Stimulated activated naive CD4-positive, alpha-beta T cell (primary cell): ENCODE measurements at regions not wholly inside any gene's neighbourhood (a gene's known extent, or its start where the extent isn't known, plus 50 kb on each side); places are given as distances from the start of the nearest gene placed in this dataset.

ENCODE experiments used
- DNase-seq, 6 experiments: peaks; one replicate each; lab custom pipeline; 2025; lab: John Stamatoyannopoulos, UW

- DNase-seq, result no peak
Observed at GRCh38 chr18:46321955-46322354, 217.8 kb downstream of the HAUS1 start.

GRCh38 chr18:46322411-46322891 is 218.3 kb downstream of the HAUS1 start:
- DNase-seq, result no peak

- DNase-seq, result no peak
Observed at GRCh38 chr18:46322941-46323340, 218.8 kb downstream of the HAUS1 start.

- DNase-seq, result no peak
Observed at GRCh38 chr18:46324087-46324955, 220.1 kb downstream of the HAUS1 start.

GRCh38 chr18:46325895-46326294 is 221.7 kb downstream of the HAUS1 start:
- DNase-seq, result no peak

- no peak for DNase-seq
Observed at GRCh38 chr18:46329736-46330246, 225.6 kb downstream of the HAUS1 start.

- DNase-seq, result no peak
Observed at GRCh38 chr18:46331316-46331715, 227.1 kb downstream of the HAUS1 start.

- DNase-seq, result no peak
Observed at GRCh38 chr18:46332286-46332801, 228.2 kb downstream of the HAUS1 start.

- no peak for DNase-seq
Observed at GRCh38 chr18:46332921-46333341, 228.7 kb downstream of the HAUS1 start.

GRCh38 chr18:46333431-46334135 is 229.4 kb downstream of the HAUS1 start:
- no peak for DNase-seq

- no peak for DNase-seq
Observed at GRCh38 chr18:46334868-46335281, 230.7 kb downstream of the HAUS1 start.

GRCh38 chr18:46335534-46336101 is 231.4 kb downstream of the HAUS1 start:
- no peak for DNase-seq

GRCh38 chr18:46336278-46337111 is 232.3 kb downstream of the HAUS1 start:
- no peak for DNase-seq

- no peak for DNase-seq
Observed at GRCh38 chr18:46337271-46337670, 233.1 kb downstream of the HAUS1 start.

- DNase-seq, result no peak
Observed at GRCh38 chr18:46338205-46338604, 234.0 kb downstream of the HAUS1 start.

- DNase-seq, result no peak
Observed at GRCh38 chr18:46338766-46339165, 234.6 kb downstream of the HAUS1 start.

- no peak for DNase-seq
Observed at GRCh38 chr18:46340716-46341115, 236.5 kb downstream of the HAUS1 start.

GRCh38 chr18:46341986-46342525 is 237.9 kb downstream of the HAUS1 start:
- no peak for DNase-seq

GRCh38 chr18:46343456-46343855 is 239.3 kb downstream of the HAUS1 start:
- no peak for DNase-seq

GRCh38 chr18:46343931-46344372 is 239.8 kb downstream of the HAUS1 start:
- DNase-seq, result peak in 3 of 6 experiments; percentile 30 to 40 (median 37)
